ENCODE measurements at regions not wholly inside any gene's neighbourhood (a gene's known extent, or its start where the extent isn't known, plus 50 kb on each side); places are given as distances from the start of the nearest gene placed in this dataset.
"Not testable (repeated sequence)": the region's sequence is repeated elsewhere in the genome, so short reads cannot be mapped to it uniquely, and the experiment has no call there.

DNA sequence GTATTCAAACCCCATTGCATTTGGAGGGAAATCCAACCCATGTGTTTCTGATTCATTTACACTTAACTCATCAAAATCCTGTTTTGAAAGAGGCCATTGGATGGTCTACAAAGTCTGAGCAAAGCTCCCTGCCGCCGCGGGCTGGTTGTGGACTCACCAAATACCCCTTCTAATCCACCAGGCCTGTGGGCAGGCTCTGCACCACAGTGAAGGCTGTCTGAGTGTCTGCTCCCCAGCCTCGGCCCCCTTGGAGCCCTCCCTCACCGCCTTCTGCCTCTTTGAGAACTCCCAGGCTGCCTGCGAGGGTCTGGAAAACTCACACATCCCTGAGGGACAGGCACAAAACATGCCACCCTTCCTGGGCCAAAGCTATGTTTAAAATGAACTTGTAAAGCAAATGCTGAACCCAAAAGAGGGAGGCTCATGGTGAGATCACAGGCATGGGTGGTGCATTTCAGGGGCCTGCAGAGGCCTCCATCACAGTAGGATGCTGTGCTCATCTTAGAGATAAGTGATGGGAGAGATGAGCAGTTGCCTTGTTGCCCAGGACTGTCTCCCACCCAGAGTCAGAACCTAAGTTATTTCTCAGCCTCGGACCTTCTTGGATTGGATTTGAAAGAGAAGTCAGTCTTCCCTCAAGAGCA, 225.0 kb downstream of the CYP26B1 start:
- Histone ChIP-seq H3K27me3 (no peaks in the 10 kb centered on the region), H3K4me1 (no peaks in the 10 kb centered on the region), H3K4me3 (ENCODE audit: low read depth, low read length) (no peak overlapping the region), H3K36me3 (no peaks in the 10 kb centered on the region), H3K9me3 (no peaks in the 10 kb centered on the region)
- TF ChIP-seq, protein P1, sequence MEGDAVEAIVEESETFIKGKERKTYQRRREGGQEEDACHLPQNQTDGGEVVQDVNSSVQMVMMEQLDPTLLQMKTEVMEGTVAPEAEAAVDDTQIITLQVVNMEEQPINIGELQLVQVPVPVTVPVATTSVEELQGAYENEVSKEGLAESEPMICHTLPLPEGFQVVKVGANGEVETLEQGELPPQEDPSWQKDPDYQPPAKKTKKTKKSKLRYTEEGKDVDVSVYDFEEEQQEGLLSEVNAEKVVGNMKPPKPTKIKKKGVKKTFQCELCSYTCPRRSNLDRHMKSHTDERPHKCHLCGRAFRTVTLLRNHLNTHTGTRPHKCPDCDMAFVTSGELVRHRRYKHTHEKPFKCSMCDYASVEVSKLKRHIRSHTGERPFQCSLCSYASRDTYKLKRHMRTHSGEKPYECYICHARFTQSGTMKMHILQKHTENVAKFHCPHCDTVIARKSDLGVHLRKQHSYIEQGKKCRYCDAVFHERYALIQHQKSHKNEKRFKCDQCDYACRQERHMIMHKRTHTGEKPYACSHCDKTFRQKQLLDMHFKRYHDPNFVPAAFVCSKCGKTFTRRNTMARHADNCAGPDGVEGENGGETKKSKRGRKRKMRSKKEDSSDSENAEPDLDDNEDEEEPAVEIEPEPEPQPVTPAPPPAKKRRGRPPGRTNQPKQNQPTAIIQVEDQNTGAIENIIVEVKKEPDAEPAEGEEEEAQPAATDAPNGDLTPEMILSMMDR (IDR thresholded peaks at IDR 0.05; ENCODE audit: low read depth, low read length) = no peak
- no peak for DNase-seq

DNA sequence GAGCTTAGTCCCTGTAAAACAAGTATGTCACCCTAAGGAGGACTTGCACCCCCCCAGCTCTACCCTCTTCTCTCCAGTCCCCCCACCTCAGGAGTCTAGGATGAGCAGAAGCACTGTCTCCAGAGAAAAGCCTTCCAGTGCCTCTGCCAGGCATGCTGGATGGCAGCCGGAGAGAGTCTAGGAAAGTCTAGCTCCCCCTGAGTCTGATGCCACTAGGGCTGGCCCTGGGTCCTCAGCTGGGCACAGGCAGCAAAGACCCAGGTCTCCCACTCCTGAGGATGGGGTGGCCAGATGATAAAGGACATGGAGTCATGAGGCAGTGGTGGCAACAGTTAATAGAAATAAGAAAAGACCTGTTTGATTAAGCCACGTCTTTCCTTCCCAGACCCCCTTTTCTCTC, 225.6 kb downstream of the CYP26B1 start:
- DNase-seq = no peak
- no peaks in the 10 kb centered on the region for H3K27me3 ChIP-seq
- TF ChIP-seq, protein P1 (IDR thresholded peaks at IDR 0.05; ENCODE audit: low read depth, low read length) = no peak
- H3K36me3 ChIP-seq = no peaks in the 10 kb centered on the region
- no peaks in the 10 kb centered on the region for H3K9me3 ChIP-seq
- no peaks in the 10 kb centered on the region for H3K4me1 ChIP-seq
- H3K4me3 ChIP-seq (ENCODE audit: low read depth, low read length) = no peak overlapping the region

DNA sequence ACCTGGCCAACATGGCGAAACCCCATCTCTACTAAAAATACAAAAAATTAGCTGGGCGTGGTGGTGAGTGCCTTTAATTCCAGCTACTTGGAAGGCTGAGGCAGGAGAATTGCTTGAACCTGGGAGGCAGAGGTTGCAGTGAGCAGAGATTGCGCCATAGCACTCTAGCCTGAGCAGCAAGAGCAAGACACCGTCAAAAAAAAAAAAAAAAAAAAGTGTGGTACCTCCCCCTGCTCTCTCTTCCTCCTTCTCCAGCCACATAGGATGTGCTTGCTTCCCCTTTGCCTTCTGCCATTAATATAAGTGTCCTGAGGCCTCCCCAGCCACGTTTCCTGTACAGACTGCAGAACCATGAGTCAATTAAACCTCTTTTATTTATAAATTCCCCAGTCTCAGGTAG, 226.8 kb downstream of the CYP26B1 start:
- not testable (repeated sequence) for H3K36me3 ChIP-seq; H3K9me3 ChIP-seq; H3K4me1 ChIP-seq; DNase-seq; H3K27me3 ChIP-seq; H3K4me3 ChIP-seq (ENCODE audit: low read depth, low read length)

DNA sequence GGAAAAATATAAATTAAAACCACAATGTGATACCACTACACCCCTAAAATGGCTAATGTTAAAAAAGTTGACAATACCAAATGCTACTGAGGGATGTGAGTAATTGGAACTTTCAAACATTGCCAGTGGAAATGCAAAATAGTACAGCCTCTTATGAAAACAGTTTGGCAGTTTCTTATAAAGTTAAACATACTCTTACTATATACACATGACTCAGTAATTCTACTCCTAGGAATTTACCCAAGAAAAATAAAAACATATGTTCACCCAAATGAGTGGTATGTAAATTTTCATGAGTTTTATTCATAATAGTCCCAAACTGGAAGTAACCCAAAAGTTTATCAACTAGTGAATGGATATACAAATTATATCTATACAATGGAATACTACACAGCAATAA, 228.0 kb downstream of the CYP26B1 start:
- no peak for DNase-seq
- H3K4me1 ChIP-seq = no peaks in the 10 kb centered on the region
- no peaks in the 10 kb centered on the region for H3K9me3 ChIP-seq
- no peak overlapping the region for H3K4me3 ChIP-seq (ENCODE audit: low read depth, low read length)
- TF ChIP-seq, protein P1 (IDR thresholded peaks at IDR 0.05; ENCODE audit: low read depth, low read length) = no peak
- H3K27me3 ChIP-seq = no peaks in the 10 kb centered on the region
- H3K36me3 ChIP-seq = no peaks in the 10 kb centered on the region

DNA sequence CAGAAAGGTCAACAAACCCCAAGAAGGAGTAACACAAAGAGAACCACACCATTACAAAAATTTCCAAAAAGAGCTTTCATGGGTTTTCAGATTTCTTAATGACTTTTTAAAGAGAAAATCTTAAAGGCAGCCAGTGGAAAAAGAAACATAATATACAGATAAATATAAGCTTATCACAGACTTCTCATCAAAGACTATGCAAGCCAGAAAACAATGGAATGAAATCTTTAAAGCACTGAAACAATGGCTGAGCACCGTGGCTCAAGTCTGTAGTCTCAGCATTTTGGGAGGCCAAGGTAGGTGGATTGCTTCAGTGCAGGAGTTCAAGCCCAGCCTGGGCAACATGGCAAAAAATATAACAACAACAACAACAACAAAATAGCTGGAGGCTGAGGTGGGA, 237.4 kb downstream of the CYP26B1 start:
- no peak for DNase-seq
- TF ChIP-seq, protein P1 (IDR thresholded peaks at IDR 0.05; ENCODE audit: low read depth, low read length) = no peak
- Histone ChIP-seq H3K27me3 (no peaks in the 10 kb centered on the region), H3K9me3 (no peaks in the 10 kb centered on the region), H3K4me1 (no peaks in the 10 kb centered on the region), H3K36me3 (no peaks in the 10 kb centered on the region), H3K4me3 (ENCODE audit: low read depth, low read length) (no peak overlapping the region)

DNA sequence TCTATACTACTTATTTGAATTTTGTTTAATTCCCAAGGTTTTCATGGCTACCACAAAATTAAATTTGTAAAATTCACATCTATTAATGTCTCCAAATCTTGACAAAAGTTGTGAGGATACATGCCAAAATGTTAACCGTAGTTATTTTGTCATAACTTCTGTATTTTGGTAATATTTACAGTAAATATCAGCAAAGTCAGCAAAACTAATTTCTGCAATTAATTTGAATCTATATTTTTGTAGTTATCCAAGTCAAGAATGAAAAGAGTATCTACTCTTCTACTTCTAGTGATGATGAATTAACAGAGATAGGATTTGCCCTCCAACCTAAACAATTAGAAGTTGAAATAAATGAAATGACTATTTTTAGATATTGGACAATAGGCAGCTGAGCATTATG, 238.9 kb downstream of the CYP26B1 start:
- Histone ChIP-seq H3K4me1 (no peaks in the 10 kb centered on the region), H3K9me3 (no peaks in the 10 kb centered on the region), H3K4me3 (ENCODE audit: low read depth, low read length) (no peak overlapping the region), H3K27me3 (no peaks in the 10 kb centered on the region), H3K36me3 (no peaks in the 10 kb centered on the region)
- TF ChIP-seq, protein P1 (IDR thresholded peaks at IDR 0.05; ENCODE audit: low read depth, low read length) = no peak
- no peak for DNase-seq

DNA sequence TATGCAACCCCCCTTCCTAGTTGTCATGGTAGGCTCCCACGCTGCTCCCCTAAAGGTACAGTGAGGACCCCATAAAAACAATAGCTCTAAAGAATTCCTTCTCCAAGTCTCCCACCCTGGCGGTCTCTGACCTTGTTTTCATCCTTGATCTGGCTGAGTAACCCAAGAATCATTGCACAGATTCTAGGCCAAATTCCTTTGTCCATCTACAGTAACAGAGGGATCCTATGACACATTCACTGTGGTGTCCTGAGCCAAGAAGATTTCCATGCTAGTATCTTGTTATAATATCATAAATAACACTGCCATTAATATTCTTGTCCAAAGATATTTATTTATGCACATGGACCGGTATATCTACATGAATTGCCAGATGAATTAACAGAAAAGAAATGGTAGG, 240.2 kb downstream of the CYP26B1 start:
- Histone ChIP-seq H3K9me3 (no peaks in the 10 kb centered on the region), H3K4me3 (ENCODE audit: low read depth, low read length) (no peak overlapping the region), H3K36me3 (no peaks in the 10 kb centered on the region), H3K27me3 (no peaks in the 10 kb centered on the region), H3K4me1 (no peaks in the 10 kb centered on the region)
- TF ChIP-seq, protein P1 (IDR thresholded peaks at IDR 0.05; ENCODE audit: low read depth, low read length) = no peak
- no peak for DNase-seq

All from BE2C (cell line).